Vagina (tissue), 2 donors: ENCODE measurements at regions not wholly inside any gene's neighbourhood (a gene's known extent, or its start where the extent isn't known, plus 50 kb on each side); places are given as distances from the start of the nearest gene placed in this dataset.
"Not testable (repeated sequence)": the region's sequence is repeated elsewhere in the genome, so short reads cannot be mapped to it uniquely, and the experiment has no call there.

Experiments
- DNase-seq, 2 donors: peaks; one replicate each; pipeline ENCODE4 v3.0.0-alpha.2; 2017; ENCODE audit errors: extremely low spot score in 2 of 2
- H3K27ac ChIP-seq: fragments of 200-600 bp; sonication (generic); one replicate; pipeline ENCODE4 v1.5.1; 2019
- H3K27me3 ChIP-seq: fragments of 200-600 bp; sonication (generic); one replicate; pipeline ENCODE4 v1.5.1; 2019
- H3K36me3 ChIP-seq, 2 donors: fragments of 200-600 bp; sonication (generic); one replicate each; pipeline ENCODE4 v1.5.1; 2017 to 2019
- H3K4me1 ChIP-seq: fragments of 200-600 bp; sonication (generic); one replicate; pipeline ENCODE4 v1.5.1; 2019
- H3K4me3 ChIP-seq, 2 donors: fragments of 200-600 bp; sonication (generic); 1 replicate in 1 of 2; 2 replicates in 1 of 2; pipeline ENCODE4 v1.5.1; 2016 to 2019
- H3K9me3 ChIP-seq: fragments of 200-600 bp; sonication (generic); one replicate; pipeline ENCODE4 v1.5.1; 2019
- CTCF ChIP-seq, 3 experiments: fragments of 450-650 bp in 2 of 3; fragments of 200-600 bp in 1 of 3; sonication (generic) in 1 of 3; IDR thresholded peaks; one replicate each; pipeline ENCODE4 v1.5.1; 2017 to 2019; ENCODE audit warnings: antibody characterized with exemption in 3 of 3, mild to moderate bottlenecking in 2 of 3, moderate library complexity in 2 of 3
- POLR2A ChIP-seq, 2 donors: fragments of 450-650 bp; IDR thresholded peaks; one replicate each; pipeline ENCODE4 v1.6.1; 2017; ENCODE audit warnings: antibody characterized with exemption in 2 of 2, mild to moderate bottlenecking in 2 of 2, moderate library complexity in 2 of 2
- POLR2AphosphoS5 ChIP-seq, 2 donors: sonication (generic); formaldehyde crosslinking; IDR thresholded peaks; one replicate each; pipeline ENCODE4 v1.9.0; 2017; ENCODE audit warnings: antibody characterized with exemption in 2 of 2, mild to moderate bottlenecking in 2 of 2, low read depth in 1 of 2; ENCODE audit not compliant: insufficient read depth in 1 of 2
- intact Hi-C: fragments of 100-400 bp; cut with DNase I; formaldehyde crosslinking; loops from one replicate; pipeline ENCODE4 v1.15.1; 2023

GRCh38 chr1:117712621-117713020 is 106.8 kb downstream of the TENT5C start:
- TF ChIP-seq POLR2AphosphoS5 (IDR thresholded peaks at IDR 0.05; ENCODE audit: insufficient read depth in 1 of 2, low read depth in 1 of 2) = no peak
- TF ChIP-seq POLR2A (IDR thresholded peaks at IDR 0.05) = no peak
- no peak for TF ChIP-seq CTCF (IDR thresholded peaks at IDR 0.05)
- intact Hi-C loops = no loop called here
- Histone ChIP-seq H3K4me1 (no peaks in the 10 kb centered on the region), H3K27me3 (no peaks in the 10 kb centered on the region), H3K27ac (no peak overlapping the region), H3K4me3 (no peak overlapping the region), H3K36me3 (no peaks in the 10 kb centered on the region), H3K9me3 (no peaks in the 10 kb centered on the region)
- DNase-seq = no peak

- no peaks in the 10 kb centered on the region for H3K36me3 ChIP-seq
- TF ChIP-seq CTCF (IDR thresholded peaks at IDR 0.05) (no peak), POLR2A (IDR thresholded peaks at IDR 0.05) (no peak), POLR2AphosphoS5 (IDR thresholded peaks at IDR 0.05; ENCODE audit: insufficient read depth in 1 of 2, low read depth in 1 of 2) (no peak)
- intact Hi-C loops = no loop called here
- no peaks in the 10 kb centered on the region for H3K9me3 ChIP-seq
- H3K27me3 ChIP-seq = no peaks in the 10 kb centered on the region
- no peaks in the 10 kb centered on the region for H3K4me1 ChIP-seq
- H3K4me3 ChIP-seq = no peak overlapping the region
- H3K27ac ChIP-seq = no peak overlapping the region
- DNase-seq = no peak
These were observed 108.7 kb downstream of the TENT5C start for GRCh38 chr1:117714546-117714945.

GRCh38 chr1:117716030-117716429 is 110.2 kb downstream of the TENT5C start:
- H3K4me1 ChIP-seq, H3K36me3 ChIP-seq, H3K27me3 ChIP-seq, H3K4me3 ChIP-seq, H3K27ac ChIP-seq, intact Hi-C loops, H3K9me3 ChIP-seq, DNase-seq: not testable (repeated sequence)

GRCh38 chr1:117717980-117718379 is 112.1 kb downstream of the TENT5C start:
- H3K27ac ChIP-seq, intact Hi-C loops, H3K27me3 ChIP-seq, DNase-seq, H3K9me3 ChIP-seq, H3K4me3 ChIP-seq, H3K4me1 ChIP-seq, H3K36me3 ChIP-seq: not testable (repeated sequence)

- intact Hi-C loops, H3K27me3 ChIP-seq, H3K4me1 ChIP-seq, H3K36me3 ChIP-seq, H3K27ac ChIP-seq, H3K4me3 ChIP-seq, H3K9me3 ChIP-seq, DNase-seq: not testable (repeated sequence)
These were observed 112.7 kb downstream of the TENT5C start for GRCh38 chr1:117718596-117718995.

GRCh38 chr1:117719004-117719403 is 113.2 kb downstream of the TENT5C start:
- TF ChIP-seq POLR2AphosphoS5 (IDR thresholded peaks at IDR 0.05; ENCODE audit: insufficient read depth in 1 of 2, low read depth in 1 of 2) = no peak
- no peak for TF ChIP-seq POLR2A (IDR thresholded peaks at IDR 0.05)
- no peak for TF ChIP-seq CTCF (IDR thresholded peaks at IDR 0.05)
- intact Hi-C loops = no loop called here
- Histone ChIP-seq H3K27ac (no peak overlapping the region), H3K36me3 (no peaks in the 10 kb centered on the region), H3K4me3 (no peak overlapping the region), H3K27me3 (no peaks in the 10 kb centered on the region), H3K4me1 (no peaks in the 10 kb centered on the region), H3K9me3 (no peaks in the 10 kb centered on the region)
- DNase-seq = no peak
